ENCODE measurements at regions not wholly inside any gene's neighbourhood (a gene's known extent, or its start where the extent isn't known, plus 50 kb on each side); places are given as distances from the start of the nearest gene placed in this dataset.

DNA sequence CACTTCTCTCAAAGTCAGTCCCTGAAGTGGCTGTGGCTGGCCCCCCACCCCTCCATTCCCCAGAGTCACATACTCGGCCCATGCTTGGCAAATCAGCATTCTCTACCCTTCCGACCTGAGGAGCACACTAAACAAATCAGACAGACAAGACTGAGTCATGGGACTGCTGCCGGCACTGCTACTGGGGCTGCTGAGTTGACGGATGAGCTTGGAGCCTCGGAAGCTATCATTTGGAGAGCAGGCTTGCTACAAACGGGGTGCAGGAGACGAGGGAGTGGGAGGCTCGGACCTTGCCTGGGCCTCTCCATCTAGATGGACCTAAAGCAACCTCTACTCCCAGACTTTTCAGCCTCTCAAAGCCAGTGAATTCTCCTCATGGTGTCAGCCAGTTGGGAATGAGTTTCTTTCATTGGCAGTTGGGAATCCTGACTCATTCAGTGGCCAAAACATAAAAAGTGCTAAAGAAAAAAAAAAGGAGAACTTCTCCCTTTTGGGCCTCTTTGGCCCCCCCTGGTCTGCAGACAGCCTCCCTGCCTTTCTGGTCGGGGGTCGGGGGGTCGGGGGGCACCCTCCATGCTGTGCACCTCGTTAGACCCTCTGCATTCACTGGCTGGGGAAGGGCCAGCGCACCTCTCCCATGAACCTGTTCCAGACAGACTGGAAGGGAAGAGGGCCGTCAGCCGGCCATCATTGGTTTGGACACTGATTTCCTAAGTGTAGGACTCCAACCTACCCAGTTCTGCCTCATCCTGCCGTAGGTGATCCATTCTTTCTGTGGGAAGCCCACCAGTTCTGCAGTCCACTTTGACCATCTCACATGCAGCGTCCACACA, 52.3 kb upstream of the COL13A1 start:
- TF ChIP-seq, protein P1, sequence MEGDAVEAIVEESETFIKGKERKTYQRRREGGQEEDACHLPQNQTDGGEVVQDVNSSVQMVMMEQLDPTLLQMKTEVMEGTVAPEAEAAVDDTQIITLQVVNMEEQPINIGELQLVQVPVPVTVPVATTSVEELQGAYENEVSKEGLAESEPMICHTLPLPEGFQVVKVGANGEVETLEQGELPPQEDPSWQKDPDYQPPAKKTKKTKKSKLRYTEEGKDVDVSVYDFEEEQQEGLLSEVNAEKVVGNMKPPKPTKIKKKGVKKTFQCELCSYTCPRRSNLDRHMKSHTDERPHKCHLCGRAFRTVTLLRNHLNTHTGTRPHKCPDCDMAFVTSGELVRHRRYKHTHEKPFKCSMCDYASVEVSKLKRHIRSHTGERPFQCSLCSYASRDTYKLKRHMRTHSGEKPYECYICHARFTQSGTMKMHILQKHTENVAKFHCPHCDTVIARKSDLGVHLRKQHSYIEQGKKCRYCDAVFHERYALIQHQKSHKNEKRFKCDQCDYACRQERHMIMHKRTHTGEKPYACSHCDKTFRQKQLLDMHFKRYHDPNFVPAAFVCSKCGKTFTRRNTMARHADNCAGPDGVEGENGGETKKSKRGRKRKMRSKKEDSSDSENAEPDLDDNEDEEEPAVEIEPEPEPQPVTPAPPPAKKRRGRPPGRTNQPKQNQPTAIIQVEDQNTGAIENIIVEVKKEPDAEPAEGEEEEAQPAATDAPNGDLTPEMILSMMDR (IDR thresholded peaks at IDR 0.05; ENCODE audit: extremely low read depth, insufficient read depth, missing control alignments) = no peak
- in situ Hi-C loops (cut with MboI; ENCODE audit: low pct_unique_long_range_greater_than_20kb, low sequenced_read_pairs, unreplicated experiment) = no loop called here
- DNase-seq (ENCODE audit: low spot score) = no peak

DNA sequence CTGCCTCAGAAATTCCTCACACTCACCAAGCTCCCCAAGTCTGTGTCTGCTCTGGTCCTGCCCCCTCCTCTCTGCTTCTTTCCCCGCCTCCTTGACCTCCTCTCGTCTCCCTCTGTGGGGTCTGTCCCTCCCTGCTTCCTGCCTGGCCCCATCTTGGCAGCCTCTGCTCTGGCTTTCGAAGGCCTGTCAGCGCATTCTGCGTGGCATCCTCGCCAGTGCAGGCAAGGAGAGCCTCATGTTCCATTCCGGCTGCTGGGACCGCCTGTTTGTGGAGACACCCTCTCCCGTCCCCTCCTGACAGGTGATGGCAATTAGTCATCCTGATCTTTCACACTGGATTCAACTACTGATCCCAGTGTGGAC, 51.7 kb upstream of the COL13A1 start:
- in situ Hi-C loops (cut with MboI; ENCODE audit: low pct_unique_long_range_greater_than_20kb, low sequenced_read_pairs, unreplicated experiment) = no loop called here
- TF ChIP-seq, protein P1 (IDR thresholded peaks at IDR 0.05; ENCODE audit: extremely low read depth, insufficient read depth, missing control alignments) = no peak
- no peak for DNase-seq (ENCODE audit: low spot score)

DNA sequence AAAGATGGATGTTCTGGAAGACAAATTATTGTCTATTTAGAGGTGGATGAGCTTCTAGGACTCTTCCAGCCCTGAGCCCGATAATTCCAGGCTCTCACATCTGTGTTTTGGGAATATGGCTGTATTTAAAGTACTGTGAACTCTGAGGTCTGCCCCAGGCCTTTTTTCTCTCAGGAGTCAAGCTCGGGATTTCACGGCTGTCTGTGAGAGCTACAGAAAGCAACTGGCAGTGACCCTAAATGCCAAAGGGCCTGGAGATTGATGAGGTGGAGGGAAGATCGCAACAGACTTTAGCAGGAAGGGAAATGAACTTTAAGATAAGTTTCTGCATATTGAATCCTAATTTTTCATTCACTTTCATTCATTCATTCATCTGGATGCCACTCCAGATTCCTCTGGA, 51.0 kb upstream of the COL13A1 start:
- TF ChIP-seq, protein P1 (IDR thresholded peaks at IDR 0.05; ENCODE audit: extremely low read depth, insufficient read depth, missing control alignments) = no peak
- in situ Hi-C loops (cut with MboI; ENCODE audit: low pct_unique_long_range_greater_than_20kb, low sequenced_read_pairs, unreplicated experiment) = no loop called here
- DNase-seq (ENCODE audit: low spot score) = no peak

DNA sequence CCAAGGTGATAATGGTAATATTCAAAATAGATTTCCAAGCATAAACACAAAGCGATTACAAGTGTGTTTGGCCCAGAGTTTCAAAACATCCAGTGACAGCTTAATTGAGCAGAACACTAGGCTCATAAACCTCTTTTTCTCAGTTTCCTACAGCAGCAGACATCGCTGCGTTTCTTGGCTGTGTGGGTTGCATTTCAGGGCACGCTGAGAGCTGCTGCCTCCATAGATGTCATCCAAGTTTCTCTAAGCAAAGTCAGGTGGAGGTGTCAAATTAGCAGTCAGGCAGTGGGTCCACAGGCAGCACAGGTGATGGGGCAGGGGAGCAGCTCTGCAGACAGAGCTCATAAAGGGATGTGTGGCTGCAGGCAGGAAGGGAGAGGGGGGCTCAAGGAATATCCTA, 50.5 kb upstream of the COL13A1 start:
- in situ Hi-C loops (cut with MboI; ENCODE audit: low pct_unique_long_range_greater_than_20kb, low sequenced_read_pairs, unreplicated experiment) = no loop called here
- TF ChIP-seq, protein P1 (IDR thresholded peaks at IDR 0.05; ENCODE audit: extremely low read depth, insufficient read depth, missing control alignments) = no peak
- DNase-seq (ENCODE audit: low spot score) = no peak

All from GM13977 (cell line).